ENCODE measurements at regions not wholly inside any gene's neighbourhood (a gene's known extent, or its start where the extent isn't known, plus 50 kb on each side); places are given as distances from the start of the nearest gene placed in this dataset.

- intact Hi-C loops (cut with micrococcal nuclease) = no loop called here
- DNase-seq (ENCODE audit: low spot score) = no peak
- H3K36me3 Mint-ChIP-seq (ENCODE audit: low read depth) = no peaks in the 10 kb centered on the region
- no peaks in the 10 kb centered on the region for H3K9me3 Mint-ChIP-seq
- H3K27ac Mint-ChIP-seq = no peak overlapping the region
- H3K4me3 Mint-ChIP-seq (ENCODE audit: low read depth) = no peak overlapping the region
- no peaks in the 10 kb centered on the region for H3K27me3 Mint-ChIP-seq (ENCODE audit: low read depth)
- H3K4me1 Mint-ChIP-seq (ENCODE audit: low read depth) = no peaks in the 10 kb centered on the region
These were observed 206.3 kb upstream of the SALL3 start for GRCh38 chr18:78773303-78773755.

GRCh38 chr18:78773819-78774218 is 205.8 kb upstream of the SALL3 start:
- intact Hi-C loops (cut with micrococcal nuclease) = no loop called here
- no peaks in the 10 kb centered on the region for H3K36me3 Mint-ChIP-seq (ENCODE audit: low read depth)
- no peak overlapping the region for H3K4me3 Mint-ChIP-seq (ENCODE audit: low read depth)
- no peaks in the 10 kb centered on the region for H3K27me3 Mint-ChIP-seq (ENCODE audit: low read depth)
- no peak overlapping the region for H3K27ac Mint-ChIP-seq
- no peaks in the 10 kb centered on the region for H3K9me3 Mint-ChIP-seq
- H3K4me1 Mint-ChIP-seq (ENCODE audit: low read depth) = no peaks in the 10 kb centered on the region
- no peak for DNase-seq (ENCODE audit: low spot score)

- Mint-ChIP-seq H3K4me3 (ENCODE audit: low read depth) (no peak overlapping the region), H3K9me3 (no peaks in the 10 kb centered on the region), H3K27ac (no peak overlapping the region), H3K4me1 (ENCODE audit: low read depth) (no peaks in the 10 kb centered on the region), H3K36me3 (ENCODE audit: low read depth) (no peaks in the 10 kb centered on the region), H3K27me3 (ENCODE audit: low read depth) (no peaks in the 10 kb centered on the region)
- intact Hi-C loops (cut with micrococcal nuclease) = no loop called here
- DNase-seq (ENCODE audit: low spot score) = no peak
These were observed 204.9 kb upstream of the SALL3 start for GRCh38 chr18:78774741-78775141.

- Mint-ChIP-seq H3K4me1 (ENCODE audit: low read depth) (no peaks in the 10 kb centered on the region), H3K9me3 (no peaks in the 10 kb centered on the region), H3K4me3 (ENCODE audit: low read depth) (no peak overlapping the region), H3K27ac (no peak overlapping the region), H3K27me3 (ENCODE audit: low read depth) (no peaks in the 10 kb centered on the region), H3K36me3 (ENCODE audit: low read depth) (no peaks in the 10 kb centered on the region)
- DNase-seq (ENCODE audit: low spot score) = no peak
- intact Hi-C loops (cut with micrococcal nuclease) = no loop called here
These were observed 203.5 kb upstream of the SALL3 start for GRCh38 chr18:78776151-78776550.

- Mint-ChIP-seq H3K36me3 (ENCODE audit: low read depth) (no peaks in the 10 kb centered on the region), H3K4me1 (ENCODE audit: low read depth) (no peaks in the 10 kb centered on the region), H3K4me3 (ENCODE audit: low read depth) (no peak overlapping the region), H3K9me3 (no peaks in the 10 kb centered on the region), H3K27ac (no peak overlapping the region), H3K27me3 (ENCODE audit: low read depth) (no peaks in the 10 kb centered on the region)
- intact Hi-C loops (cut with micrococcal nuclease) = no loop called here
- DNase-seq (ENCODE audit: low spot score) = no peak
These were observed 202.8 kb upstream of the SALL3 start for GRCh38 chr18:78776706-78777285.

- Mint-ChIP-seq H3K27ac (no peak overlapping the region), H3K27me3 (ENCODE audit: low read depth) (no peaks in the 10 kb centered on the region), H3K4me3 (ENCODE audit: low read depth) (no peak overlapping the region), H3K4me1 (ENCODE audit: low read depth) (no peaks in the 10 kb centered on the region), H3K36me3 (ENCODE audit: low read depth) (no peaks in the 10 kb centered on the region), H3K9me3 (no peaks in the 10 kb centered on the region)
- no peak for DNase-seq (ENCODE audit: low spot score)
- intact Hi-C loops (cut with micrococcal nuclease) = no loop called here
These were observed 201.6 kb upstream of the SALL3 start for GRCh38 chr18:78777992-78778391.

- no peak for DNase-seq (ENCODE audit: low spot score)
- no peaks in the 10 kb centered on the region for H3K4me1 Mint-ChIP-seq (ENCODE audit: low read depth)
- H3K27ac Mint-ChIP-seq = no peak overlapping the region
- no peaks in the 10 kb centered on the region for H3K27me3 Mint-ChIP-seq (ENCODE audit: low read depth)
- no peaks in the 10 kb centered on the region for H3K9me3 Mint-ChIP-seq
- intact Hi-C loops (cut with micrococcal nuclease) = no loop called here
- H3K36me3 Mint-ChIP-seq (ENCODE audit: low read depth) = no peaks in the 10 kb centered on the region
- H3K4me3 Mint-ChIP-seq (ENCODE audit: low read depth) = no peak overlapping the region
These were observed 201.0 kb upstream of the SALL3 start for GRCh38 chr18:78778651-78779050.

GRCh38 chr18:78779996-78780718 is 199.5 kb upstream of the SALL3 start:
- H3K27me3 Mint-ChIP-seq (ENCODE audit: low read depth) = no peaks in the 10 kb centered on the region
- no peak for DNase-seq (ENCODE audit: low spot score)
- no peaks in the 10 kb centered on the region for H3K9me3 Mint-ChIP-seq
- no peaks in the 10 kb centered on the region for H3K36me3 Mint-ChIP-seq (ENCODE audit: low read depth)
- H3K4me3 Mint-ChIP-seq (ENCODE audit: low read depth) = no peak overlapping the region
- no peaks in the 10 kb centered on the region for H3K4me1 Mint-ChIP-seq (ENCODE audit: low read depth)
- H3K27ac Mint-ChIP-seq = no peak overlapping the region
- intact Hi-C loops (cut with micrococcal nuclease) = no loop called here

- intact Hi-C loops (cut with micrococcal nuclease) = no loop called here
- Mint-ChIP-seq H3K27me3 (ENCODE audit: low read depth) (no peaks in the 10 kb centered on the region), H3K9me3 (no peaks in the 10 kb centered on the region), H3K27ac (no peak overlapping the region), H3K36me3 (ENCODE audit: low read depth) (no peaks in the 10 kb centered on the region), H3K4me1 (ENCODE audit: low read depth) (no peaks in the 10 kb centered on the region), H3K4me3 (ENCODE audit: low read depth) (no peak overlapping the region)
- DNase-seq (ENCODE audit: low spot score) = no peak
These were observed 198.7 kb upstream of the SALL3 start for GRCh38 chr18:78780719-78781600.

GRCh38 chr18:78781601-78781960 is 198.0 kb upstream of the SALL3 start:
- no peaks in the 10 kb centered on the region for H3K36me3 Mint-ChIP-seq (ENCODE audit: low read depth)
- no peak for DNase-seq (ENCODE audit: low spot score)
- H3K4me1 Mint-ChIP-seq (ENCODE audit: low read depth) = no peaks in the 10 kb centered on the region

GRCh38 chr18:78782951-78783563 is 196.6 kb upstream of the SALL3 start:
- H3K27me3 Mint-ChIP-seq (ENCODE audit: low read depth) = no peaks in the 10 kb centered on the region
- intact Hi-C loops (cut with micrococcal nuclease) = no loop called here
- H3K9me3 Mint-ChIP-seq = no peaks in the 10 kb centered on the region
- H3K27ac Mint-ChIP-seq = no peak overlapping the region
- no peak overlapping the region for H3K4me3 Mint-ChIP-seq (ENCODE audit: low read depth)
- H3K4me1 Mint-ChIP-seq (ENCODE audit: low read depth) = no peaks in the 10 kb centered on the region
- DNase-seq (ENCODE audit: low spot score) = no peak
- no peaks in the 10 kb centered on the region for H3K36me3 Mint-ChIP-seq (ENCODE audit: low read depth)

More at GRCh38 chr18:78781601-78781960, 198.0 kb upstream of the SALL3 start:
- no peak overlapping the region for H3K27ac Mint-ChIP-seq
- no peaks in the 10 kb centered on the region for H3K9me3 Mint-ChIP-seq
- intact Hi-C loops (cut with micrococcal nuclease) = no loop called here
- H3K27me3 Mint-ChIP-seq (ENCODE audit: low read depth) = no peaks in the 10 kb centered on the region
- H3K4me3 Mint-ChIP-seq (ENCODE audit: low read depth) = no peak overlapping the region

- H3K4me1 Mint-ChIP-seq (ENCODE audit: low read depth) = no peaks in the 10 kb centered on the region
- no peaks in the 10 kb centered on the region for H3K27me3 Mint-ChIP-seq (ENCODE audit: low read depth)
- no peaks in the 10 kb centered on the region for H3K9me3 Mint-ChIP-seq
- no peaks in the 10 kb centered on the region for H3K36me3 Mint-ChIP-seq (ENCODE audit: low read depth)
- DNase-seq (ENCODE audit: low spot score) = no peak
- H3K4me3 Mint-ChIP-seq (ENCODE audit: low read depth) = no peak overlapping the region
- intact Hi-C loops (cut with micrococcal nuclease) = no loop called here
- H3K27ac Mint-ChIP-seq = no peak overlapping the region
These were observed 196.1 kb upstream of the SALL3 start for GRCh38 chr18:78783564-78783960.

- no peaks in the 10 kb centered on the region for H3K9me3 Mint-ChIP-seq
- no peak overlapping the region for H3K27ac Mint-ChIP-seq
- no peaks in the 10 kb centered on the region for H3K27me3 Mint-ChIP-seq (ENCODE audit: low read depth)
- intact Hi-C loops (cut with micrococcal nuclease) = no loop called here
- DNase-seq (ENCODE audit: low spot score) = no peak
- H3K36me3 Mint-ChIP-seq (ENCODE audit: low read depth) = no peaks in the 10 kb centered on the region
- H3K4me1 Mint-ChIP-seq (ENCODE audit: low read depth) = no peaks in the 10 kb centered on the region
- no peak overlapping the region for H3K4me3 Mint-ChIP-seq (ENCODE audit: low read depth)
These were observed 194.8 kb upstream of the SALL3 start for GRCh38 chr18:78784861-78785260.

Measured in activated T-helper 2 cell treated with anti-CD3 and anti-CD28 coated beads, Interferon-gamma antibody, Interleukin-2, Interleukin-4, amounts not matched to agents 10 μg/mL and 5 μg/mL and 100 μg/mL, durations not matched to agents 14 hours and 24 hours and 36 hours (primary cell).